ENCODE measurements at regions not wholly inside any gene's neighbourhood (a gene's known extent, or its start where the extent isn't known, plus 50 kb on each side); places are given as distances from the start of the nearest gene placed in this dataset.

DNA sequence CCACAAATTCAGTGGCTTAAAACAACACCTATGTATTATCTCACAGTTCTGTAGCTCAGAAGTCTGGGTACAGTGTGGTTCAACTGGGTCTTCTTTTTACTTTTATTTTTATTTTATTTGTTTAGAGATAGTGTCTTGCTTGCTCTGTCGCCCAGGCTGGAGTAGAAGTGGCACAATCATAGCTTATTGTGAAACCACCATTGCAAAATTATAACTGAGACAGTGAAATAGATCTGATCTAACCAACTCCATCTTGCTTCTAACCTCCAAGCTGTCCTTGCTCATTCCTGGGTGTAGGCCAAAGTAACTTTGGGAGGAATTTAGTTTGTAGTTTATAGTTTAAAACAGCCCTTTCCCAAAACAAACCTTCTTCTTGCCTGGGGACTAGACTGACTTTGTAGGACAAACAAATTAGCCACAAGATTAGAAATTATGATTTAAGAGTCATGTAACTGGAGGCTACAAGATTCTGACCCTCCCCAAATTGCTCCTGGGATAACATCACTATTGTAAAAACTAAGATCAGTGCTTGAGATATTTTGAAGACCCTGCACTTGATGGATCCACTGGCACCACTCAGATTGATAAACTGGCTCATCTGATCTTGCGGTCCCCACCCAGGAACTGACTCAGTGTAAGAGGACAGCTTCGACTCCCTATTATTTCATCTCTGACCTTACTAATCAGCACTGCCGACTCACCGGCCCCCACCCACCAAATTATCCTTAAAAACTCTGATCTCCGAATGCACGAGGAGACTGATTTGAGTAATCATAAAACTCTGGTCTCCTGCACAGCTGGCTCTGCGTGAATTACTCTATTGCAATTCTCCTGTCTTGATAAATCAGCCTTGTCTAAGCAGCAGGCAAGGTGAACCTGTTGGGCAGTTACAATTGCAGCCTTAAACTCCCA lies 193.4 kb upstream of the CDYL start:
- DNase-seq, result no peak

DNA sequence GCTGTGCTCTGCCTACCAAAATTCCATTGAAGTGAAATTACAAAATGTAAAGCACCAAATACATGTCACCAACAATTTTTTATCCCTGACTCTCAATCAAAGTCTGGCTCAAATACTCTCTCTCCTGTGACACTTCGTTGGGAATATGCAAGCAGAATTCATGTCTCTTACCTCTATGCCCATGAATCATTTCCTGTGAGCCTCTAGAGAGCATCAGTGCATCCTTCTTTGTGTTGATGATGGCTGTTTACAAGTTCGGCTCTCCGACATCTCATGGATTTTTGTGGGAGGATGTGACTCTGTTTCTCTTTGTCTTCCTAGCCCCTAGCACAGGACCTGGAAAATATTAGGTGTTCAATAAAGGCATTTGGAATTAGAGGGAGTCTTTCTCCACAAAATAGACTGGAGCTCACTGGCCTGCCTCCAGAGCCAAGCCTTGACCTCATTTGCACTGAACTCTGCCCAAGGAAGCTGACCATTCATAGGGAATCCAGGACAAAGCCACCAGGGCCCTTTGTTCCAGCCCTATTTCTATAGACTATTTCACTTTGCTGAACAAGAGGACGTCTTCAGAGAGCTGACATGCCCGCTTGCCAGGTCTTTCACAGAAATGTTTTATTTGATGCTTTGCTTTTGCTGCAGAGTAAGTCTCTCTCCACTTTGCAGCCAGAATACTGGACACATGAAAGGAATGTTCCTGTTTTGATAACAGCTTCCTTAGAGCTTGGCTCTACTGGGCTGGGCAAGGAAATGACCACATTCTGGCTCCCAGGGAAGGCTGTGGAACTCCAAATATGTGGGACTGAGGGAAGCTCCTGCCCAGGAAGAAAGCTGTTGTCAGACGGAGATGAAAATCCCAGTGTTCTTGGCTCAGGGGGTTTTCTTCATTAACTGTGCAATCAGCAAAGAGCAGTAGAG lies 194.5 kb upstream of the CDYL start:
- no peak for DNase-seq

DNA sequence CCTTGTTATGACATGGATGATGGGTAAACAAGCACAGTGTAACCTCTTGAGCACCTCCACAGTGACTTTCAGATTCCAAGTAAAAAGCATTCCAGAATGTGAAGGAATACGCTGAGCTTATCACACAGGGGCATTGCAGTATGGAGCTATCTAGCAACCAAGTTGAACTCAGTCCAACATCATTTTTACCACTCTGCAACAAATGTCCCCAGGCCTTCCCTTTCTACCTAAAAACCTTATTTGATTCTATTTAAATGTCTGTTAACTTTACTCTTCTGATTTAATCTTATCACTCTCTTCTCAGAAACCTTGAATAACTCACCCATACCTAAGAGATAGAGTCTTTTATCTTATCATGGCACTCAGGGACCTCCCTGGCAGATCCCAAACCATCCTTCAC lies 195.8 kb upstream of the CDYL start:
- DNase-seq, result no peak

DNA sequence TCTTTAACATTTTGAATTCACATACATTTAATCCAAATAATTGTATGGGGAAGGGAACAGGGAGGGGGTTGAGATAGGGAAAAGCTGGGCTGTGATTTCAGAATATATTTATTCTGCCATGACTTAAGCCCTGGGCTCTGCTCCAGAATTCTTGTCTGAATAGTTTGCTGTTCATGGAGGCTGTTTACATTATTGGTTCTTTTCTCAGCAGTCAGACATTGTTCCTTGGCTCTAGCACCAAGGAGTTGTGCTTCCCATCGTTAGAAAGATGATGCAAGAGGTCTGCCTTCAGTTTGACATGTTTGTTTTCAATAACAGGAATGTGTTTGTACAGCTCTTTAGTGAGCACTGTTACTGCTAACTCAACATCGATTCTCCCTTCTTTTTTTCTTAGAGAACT lies 198.8 kb upstream of the CDYL start:
- DNase-seq, result no peak

DNA sequence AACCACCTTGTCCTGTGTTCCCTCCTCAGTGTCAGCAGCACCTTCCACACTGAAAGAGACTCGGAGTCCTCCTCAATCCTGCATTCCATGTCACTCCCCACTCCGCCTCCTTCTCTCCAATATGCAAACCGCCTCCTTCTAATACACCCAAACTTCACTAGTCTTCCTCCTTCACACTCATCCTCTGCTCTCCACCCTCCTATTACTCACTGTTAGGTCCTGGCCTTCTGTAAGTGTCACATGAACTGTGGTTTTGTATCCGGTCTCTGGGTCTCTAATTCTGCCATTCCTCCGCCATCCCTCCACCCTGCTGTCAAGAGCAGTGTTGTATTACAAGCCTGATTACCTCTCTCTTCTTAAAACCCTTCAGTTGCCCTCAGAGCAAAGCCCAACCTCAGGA lies 200.5 kb upstream of the CDYL start:
- no peak for DNase-seq

DNA sequence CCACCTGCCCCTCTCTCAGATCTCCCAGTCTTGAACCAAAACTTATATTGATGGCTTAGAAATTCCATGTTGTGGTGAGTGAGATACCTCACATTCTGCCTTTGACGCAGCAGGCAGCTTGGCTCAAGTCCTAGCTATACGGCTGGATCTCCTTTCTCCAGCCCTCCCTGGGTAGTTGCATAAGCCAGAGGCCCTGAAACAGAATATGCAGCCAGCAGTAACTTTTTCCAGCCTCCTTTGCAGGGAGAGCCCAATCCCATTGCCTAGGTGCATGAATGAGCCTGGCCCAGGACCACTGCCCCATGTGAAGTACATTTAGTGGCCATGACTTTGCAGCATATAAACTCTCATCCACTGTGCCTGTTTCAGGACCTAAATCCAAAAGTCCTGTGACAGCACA lies 202.2 kb upstream of the CDYL start:
- DNase-seq, result no peak

DNA sequence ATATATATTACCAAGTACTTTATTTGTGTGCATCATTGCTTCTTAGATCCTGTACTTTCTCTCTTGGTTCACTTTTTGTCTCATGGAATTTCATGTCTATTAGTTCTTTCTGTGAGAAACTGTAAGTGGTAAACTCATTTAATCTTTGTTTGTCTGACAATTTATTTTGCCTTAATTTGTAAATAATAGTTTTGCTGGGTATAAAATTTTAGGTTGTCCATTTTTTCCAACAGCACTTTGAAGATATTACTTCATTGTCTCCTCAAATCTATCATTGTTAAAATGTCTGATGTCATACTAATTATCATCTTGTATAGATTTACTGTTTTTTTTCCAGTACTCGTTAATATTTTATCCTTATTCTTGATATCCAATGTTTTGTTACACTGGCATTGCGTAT lies 205.2 kb upstream of the CDYL start:
- no peak for DNase-seq

DNA sequence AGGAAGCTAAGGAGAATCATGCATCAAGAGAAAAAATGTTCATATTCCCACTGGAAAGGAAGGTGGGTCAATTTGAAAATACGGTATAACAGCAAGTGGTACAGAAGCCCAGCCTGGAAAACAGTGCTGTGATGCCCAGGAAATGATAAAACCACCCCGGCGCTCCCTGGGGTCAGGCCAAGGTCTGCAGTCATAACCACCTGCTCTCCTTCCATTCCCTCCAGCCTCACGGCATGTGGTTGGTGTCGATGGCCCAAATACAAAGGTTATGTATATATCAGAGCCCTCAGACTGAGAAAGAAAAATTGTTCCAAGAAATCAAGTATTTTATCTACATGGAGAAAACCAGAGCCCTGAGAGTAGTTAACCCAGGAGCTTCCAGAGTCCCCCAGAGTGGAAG lies 208.1 kb upstream of the CDYL start:
- no peak for DNase-seq

DNA sequence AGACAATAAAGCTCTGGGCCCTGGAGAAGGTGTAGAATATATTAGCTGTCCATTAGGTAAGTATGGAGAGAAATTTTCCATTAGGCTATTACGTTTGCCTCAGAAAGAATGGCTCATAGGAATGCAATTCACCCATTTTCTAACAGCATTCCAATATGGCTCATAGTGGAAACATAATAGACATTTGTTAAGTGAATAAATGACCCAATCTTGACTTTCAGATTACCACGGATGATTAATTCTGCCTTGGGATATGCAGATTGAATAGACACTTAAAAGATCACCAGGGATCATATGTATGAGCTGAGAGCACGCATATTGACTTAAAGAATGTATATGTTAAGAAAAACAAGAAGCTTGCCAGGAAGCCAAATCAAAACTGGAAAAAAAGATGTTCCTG lies 209.1 kb upstream of the CDYL start:
- no peak for DNase-seq

DNA sequence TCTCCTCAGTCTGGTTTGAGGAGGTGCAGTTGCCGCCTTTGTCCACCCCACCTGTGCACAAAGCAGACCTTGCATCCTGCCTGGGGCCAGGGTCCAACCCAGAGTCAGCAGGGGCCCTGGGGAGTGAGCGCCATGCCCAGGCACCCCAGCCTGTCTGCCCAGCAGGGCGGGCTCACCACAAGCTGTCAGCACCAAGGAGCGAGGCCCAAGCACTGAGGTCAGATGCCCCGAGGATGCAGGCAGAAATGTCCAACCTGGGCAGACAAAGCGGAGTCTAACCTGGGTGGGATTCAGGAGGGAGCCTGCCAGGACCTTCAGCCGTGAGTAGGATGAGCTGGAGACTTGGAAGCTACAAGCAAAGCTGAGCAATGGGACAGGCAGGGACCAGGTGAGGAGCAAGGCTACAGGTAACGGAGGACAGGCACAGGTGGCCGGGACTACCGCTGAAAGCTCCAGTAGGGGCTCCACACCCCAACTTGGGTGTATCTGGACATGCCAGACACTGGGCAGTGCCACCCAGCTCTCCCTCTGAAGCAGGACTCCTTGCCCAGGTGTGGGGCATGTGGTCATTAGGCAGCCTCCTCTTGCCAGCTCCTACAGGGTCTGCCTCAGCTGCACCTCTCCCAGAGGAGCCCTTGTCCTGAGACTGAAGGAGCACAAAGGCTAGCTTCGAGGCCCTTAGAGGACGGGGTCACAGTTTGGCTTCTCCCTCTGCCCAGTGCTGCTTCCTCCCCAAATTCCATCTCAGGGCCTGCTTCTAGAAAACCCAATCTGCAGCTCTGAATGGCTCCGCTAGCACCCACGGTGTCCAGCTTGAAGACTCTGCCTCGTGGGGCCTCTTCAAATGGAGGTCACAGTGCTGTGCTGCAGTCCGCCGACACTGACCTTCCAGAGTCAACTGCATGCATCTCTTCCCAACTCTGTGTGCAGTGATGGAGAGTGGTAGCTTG lies 210.6 kb upstream of the CDYL start:
- DNase-seq, result no peak

DNA sequence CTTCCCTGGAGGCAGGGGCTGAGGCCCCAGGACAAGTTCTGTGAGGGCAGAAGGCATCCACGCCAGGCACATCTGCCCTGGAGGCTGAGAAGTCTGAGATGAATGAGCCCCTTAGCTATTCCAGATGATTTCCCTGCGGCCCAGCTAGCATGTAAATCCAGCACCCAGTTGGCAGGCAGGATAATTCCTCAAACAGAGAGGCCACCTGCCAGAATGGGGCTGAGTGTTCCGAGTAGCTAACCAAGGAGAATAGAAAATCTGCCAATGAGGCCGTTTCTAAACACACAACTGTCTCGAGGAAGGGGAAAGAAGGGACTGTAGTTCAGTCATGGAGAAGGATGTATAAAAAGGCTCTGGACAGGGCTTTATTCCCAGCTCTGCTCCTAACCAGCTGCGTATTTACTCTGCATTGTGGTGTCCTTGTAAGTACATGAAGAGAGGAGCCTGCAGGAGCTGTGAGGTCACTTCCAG lies 211.4 kb upstream of the CDYL start:
- DNase-seq, result no peak

DNA sequence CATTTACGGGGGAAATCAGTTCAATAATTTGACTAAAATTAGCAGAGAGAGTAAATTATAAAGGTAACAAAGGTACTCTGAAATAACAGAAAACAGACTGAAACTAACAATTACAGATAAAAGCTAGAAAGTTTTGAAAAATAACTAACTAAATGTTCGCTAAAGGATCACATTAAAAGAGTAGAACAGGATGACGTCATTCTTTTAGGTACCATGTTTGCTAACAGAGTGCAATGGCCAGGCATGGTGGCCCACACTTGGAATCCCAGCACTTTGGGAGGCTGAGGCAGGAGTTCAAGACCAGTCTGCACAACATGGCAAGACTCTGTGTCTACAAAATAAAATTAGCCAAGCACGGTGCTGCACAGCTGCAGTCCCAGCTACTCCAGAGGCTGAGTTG lies 212.3 kb upstream of the CDYL start:
- DNase-seq, result no peak

DNA sequence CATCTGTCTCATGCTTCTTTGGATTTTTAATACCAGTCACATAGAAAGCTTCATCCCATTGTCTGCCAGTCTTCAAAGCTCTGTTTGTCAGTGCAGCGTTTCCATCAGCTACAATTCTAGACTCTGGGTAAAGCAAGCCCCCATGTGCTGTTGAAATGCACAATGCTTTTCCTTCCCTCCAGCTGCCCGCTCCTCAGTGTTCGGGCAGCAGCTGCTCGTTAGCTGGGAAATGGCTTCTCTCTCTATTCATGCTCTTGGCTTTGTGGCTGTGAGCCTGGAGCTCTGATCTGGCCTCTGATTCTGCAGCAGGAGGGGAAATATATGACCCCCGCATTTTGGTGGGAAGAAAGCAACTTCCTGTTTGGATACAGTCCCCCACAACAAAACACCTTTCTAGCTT lies 213.0 kb upstream of the CDYL start:
- no peak for DNase-seq

DNA sequence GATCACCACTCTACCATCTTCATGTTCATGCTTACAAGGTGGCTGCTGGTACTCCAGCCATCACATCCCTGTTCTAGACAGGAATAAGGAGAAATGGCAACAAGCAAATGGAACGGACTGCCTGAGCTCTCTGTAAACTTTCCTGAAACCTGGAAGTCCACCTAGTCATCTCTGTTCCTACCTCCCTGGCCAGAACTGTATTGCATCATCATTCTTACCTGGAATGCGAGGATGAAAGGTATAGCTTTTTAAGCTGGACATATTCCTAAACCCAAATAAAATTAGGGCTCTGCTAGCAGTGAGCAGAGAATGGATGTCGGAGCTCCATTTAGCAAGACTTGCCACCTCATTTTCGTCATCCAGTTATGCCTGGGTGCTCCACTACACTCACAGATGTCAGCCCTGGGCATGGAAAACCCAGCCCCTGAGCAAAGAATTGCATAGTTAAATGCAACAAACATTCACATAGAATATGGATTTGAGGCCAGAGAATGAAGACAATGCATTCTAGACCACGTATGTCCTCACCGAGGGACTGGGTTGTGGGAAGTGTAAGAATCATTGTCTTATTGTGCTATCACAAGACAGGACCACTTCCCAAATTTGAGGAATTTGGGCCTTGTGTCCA lies 214.3 kb upstream of the CDYL start:
- no peak for DNase-seq

DNA sequence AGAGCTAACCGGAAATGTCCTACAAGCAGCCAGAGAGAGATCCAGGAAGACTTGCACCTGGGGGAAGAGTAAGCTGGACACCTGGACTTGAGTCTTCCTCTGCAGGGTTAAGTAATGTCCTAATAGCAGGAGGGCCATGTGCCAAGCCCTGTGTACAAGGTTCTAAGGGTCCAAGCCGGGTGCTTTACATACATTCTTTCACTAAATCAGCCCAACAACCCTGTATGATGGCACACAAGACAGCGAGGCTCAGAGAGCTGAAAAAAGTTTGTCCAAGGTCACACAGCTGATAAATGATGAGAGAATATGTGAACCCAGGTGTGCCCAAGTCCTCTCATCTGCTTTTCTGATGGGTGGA lies 215.1 kb upstream of the CDYL start:
- DNase-seq, result no peak

DNA sequence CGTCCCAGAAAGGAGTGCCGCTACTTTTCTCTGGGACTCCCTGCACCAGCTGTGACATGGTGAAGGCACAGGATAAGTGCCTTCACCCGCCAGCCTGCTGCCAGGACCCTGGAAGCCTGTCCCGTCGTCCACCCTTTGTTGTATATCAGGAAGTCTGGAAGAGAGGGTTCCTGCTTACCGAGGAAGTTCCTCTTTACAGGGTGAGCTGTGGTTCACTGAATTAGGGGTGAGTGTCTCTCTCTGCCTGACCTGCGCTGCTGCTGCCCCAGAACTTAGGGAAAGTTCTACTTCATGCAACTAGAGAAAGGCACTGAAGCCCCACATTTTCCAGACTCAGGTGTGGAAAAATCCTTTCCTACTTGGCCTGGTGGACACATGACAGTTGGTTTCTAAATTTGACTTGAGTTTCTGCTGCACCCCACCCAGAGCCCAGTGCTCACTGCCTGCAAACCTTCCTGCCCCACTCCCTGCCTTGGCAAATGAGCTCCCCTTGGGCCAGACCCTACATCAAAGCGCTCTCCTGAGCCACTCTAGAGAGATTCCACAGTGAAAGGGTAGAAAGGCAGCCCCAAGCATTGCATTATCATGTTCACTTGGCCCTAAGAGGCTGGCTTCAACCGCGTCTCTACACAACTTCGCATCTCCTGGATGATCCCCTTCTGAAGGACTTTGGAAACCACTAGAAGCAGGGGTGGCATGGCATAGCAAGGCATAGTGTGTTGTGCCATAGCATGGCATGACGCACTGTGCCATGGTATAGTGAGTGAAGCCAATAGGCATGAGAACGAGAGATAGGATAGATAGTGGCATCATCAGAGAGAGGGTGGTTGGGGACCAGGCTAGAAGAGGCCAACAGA lies 215.8 kb upstream of the CDYL start:
- DNase-seq, result no peak

DNA sequence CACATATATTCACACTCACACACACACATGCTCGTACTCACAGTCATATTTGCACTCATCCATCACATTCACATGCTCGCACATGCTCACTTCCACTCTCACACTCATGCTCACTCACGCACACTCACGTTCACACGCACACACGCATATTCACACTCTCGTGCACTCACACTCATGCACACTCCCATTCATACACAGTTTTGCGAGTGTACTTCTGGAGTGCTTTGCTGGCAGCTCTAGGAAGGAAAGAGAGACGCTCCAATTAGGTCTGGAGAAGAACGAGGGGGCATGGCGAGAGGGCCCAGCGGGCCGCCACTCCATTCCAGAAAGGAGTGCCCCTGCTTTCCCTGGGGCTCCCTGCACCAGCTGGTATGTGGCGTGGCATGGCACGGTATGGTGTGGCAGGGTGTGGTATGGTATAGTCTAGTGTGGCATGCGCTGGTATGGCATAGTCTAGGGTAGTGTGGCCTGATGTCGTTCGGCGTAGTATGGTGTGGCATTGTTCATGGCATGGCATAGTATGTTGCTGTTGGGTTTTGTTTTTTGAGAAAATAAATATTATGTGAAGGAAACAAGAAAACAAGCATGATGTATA lies 216.8 kb upstream of the CDYL start:
- no peak for DNase-seq

DNA sequence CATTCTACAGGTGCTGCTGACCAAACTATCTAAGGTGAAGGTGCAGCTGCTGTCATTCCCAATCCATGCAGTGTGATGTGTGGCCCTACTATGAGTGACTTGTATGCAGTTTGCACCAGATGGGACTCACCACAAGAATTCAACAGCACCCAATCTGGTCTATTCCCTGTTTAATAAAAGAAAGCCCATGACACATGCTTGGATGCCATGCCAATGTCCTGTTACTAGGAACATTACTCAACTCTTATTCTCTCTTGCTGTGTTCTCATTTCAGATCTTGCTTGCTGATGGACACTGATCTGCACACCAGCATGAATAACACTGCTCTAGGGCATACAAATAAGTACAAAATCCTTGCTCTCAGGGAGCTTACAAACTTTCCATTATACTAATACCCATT lies 221.6 kb upstream of the CDYL start:
- DNase-seq, result no peak

DNA sequence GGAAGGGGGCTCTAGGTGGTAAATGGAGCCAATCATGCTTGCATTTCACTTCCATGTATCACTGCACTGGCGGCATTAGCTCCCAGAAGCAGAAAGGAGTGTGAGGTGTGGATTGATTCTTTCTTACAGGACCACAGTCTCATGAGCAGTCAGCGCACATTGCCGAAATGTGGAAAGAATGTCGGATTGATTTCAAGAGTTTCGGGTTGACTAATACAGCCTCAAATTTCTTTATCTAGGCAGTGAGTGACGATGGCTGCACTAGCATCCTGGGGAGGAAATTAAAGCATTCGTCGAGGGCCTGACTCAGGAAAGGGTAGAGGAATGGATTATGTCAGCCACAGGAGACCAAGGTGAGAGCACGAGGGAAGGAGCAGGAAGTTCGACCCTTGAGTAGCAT lies 222.8 kb upstream of the CDYL start:
- no peak for DNase-seq

DNA sequence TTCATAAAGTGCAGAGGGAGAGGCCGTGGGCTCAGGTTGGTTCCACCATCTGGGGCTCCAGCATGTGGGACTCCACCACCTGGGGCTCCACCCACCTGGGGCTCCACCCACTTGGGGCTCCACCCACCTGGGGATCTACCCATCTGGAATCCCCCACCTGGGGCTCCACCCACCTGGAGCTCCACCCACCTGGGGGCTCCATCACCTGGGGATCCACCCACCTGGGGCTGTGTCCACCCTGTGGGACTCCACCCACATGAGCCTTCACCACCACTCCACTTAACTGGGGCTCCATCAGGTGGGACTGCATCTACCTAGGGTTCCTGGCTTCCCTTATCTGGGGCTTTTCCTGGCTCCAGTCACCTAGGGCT lies 226.0 kb upstream of the CDYL start:
- no peak for DNase-seq

All from CD4-positive, alpha-beta T cell treated with Interleukin-6 for 4 hours (primary cell).